ENCODE measurements at regions not wholly inside any gene's neighbourhood (a gene's known extent, or its start where the extent isn't known, plus 50 kb on each side); places are given as distances from the start of the nearest gene placed in this dataset.

DNA sequence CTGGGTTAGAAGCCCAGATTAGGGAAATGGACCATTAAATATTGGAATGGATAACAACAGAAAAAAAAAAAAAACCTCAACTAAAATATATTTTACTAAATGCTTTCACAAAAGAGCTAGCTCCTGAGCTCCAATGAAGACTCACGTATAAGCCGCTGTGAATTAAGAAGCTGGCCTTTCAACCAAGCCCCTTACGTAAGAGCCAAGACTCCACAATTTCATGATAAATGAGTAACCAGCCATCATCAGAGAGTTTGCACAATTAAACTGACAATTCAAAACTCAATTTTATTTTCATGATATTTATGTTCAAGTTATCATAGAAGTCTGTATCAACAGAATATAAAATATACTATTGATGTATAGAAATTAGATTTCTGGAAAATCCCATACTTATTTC lies 70.7 kb upstream of the HNRNPA3 start:
- TF ChIP-seq CTCF (IDR thresholded peaks at IDR 0.05) (no peak), POLR2A (IDR thresholded peaks at IDR 0.05) (no peak)
